Upper lobe of left lung (tissue), 6 donors: ENCODE measurements at regions not wholly inside any gene's neighbourhood (a gene's known extent, or its start where the extent isn't known, plus 50 kb on each side); places are given as distances from the start of the nearest gene placed in this dataset.
"Not testable (repeated sequence)": the region's sequence is repeated elsewhere in the genome, so short reads cannot be mapped to it uniquely, and the experiment has no call there.

ENCODE experiments used
- ATAC-seq, 2 donors: fragments of 200-7000 bp; cut with Tn5 transposase; one replicate each; pipeline ENCODE4 v1.9.1; 2022; ENCODE audit warnings: mild to moderate bottlenecking in 2 of 2, moderate library complexity in 2 of 2; ENCODE audit not compliant: low FRiP score in 2 of 2
- DNase-seq, 2 donors: peaks; one replicate each; pipeline ENCODE4 v3.0.0-alpha.2; 2019 to 2020
- H3K27ac ChIP-seq, 4 donors: fragments of 200-600 bp; sonication (generic); one replicate each; pipeline ENCODE4 v1.5.1; 2016 to 2019
- H3K27me3 ChIP-seq, 4 donors: fragments of 200-600 bp; sonication (generic); one replicate each; pipeline ENCODE4 v1.5.1; 2017 to 2019
- H3K36me3 ChIP-seq, 4 donors: fragments of 200-600 bp; sonication (generic); one replicate each; pipeline ENCODE4 v1.5.1; 2016 to 2019
- H3K4me1 ChIP-seq, 4 donors: fragments of 200-600 bp; sonication (generic); one replicate each; pipeline ENCODE4 v1.5.1; 2018 to 2019
- H3K4me3 ChIP-seq, 4 donors: fragments of 200-600 bp; sonication (generic); one replicate each; pipeline ENCODE4 v1.5.1; 2017 to 2019; ENCODE audit warnings: mild to moderate bottlenecking in 2 of 4, moderate library complexity in 1 of 4
- H3K9me3 ChIP-seq, 4 donors: fragments of 200-600 bp; sonication (generic); one replicate each; pipeline ENCODE4 v1.5.1; 2018 to 2019
- WGBS, 2 donors: methylation state at CpG; one replicate each; pipeline ENCODE4 v1.1.5; 2017 to 2018; 5-methylcytosine and 5-hydroxymethylcytosine counted together
- donor health status: DM: no; HTN: no; CAD: no; lungs with moderate emphysema.
- donor health status: DM: no; HTN: yes; CAD: no; lungs with severe emphysema.

DNA sequence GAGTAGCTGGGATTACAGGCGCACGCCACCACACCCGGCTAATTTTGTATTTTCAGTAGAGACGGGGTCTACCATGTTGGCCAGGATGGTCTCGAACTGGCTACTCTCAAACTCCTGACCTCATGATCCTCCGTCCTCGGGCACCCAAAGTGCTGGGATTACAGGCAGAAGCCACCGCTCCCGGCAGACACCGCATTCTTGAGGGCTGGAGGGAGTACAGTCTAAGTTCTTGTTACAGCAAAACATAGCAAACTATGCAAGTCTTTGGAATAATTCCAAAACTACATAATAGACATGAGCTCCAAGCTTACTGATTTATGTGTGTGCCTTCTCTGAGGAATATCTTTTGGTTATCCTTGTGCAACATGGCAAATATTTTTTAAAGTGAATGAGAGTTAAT is 299.1 kb upstream of the ZNF658 start:
- H3K27ac ChIP-seq, H3K9me3 ChIP-seq, H3K27me3 ChIP-seq, ATAC-seq, H3K4me1 ChIP-seq, H3K4me3 ChIP-seq, H3K36me3 ChIP-seq: not testable (repeated sequence)
- DNase-seq = peak in 1 of 2 donors; percentile 5
- WGBS, 2 donors = 79 to 89% methylated on average over 10 of the region's 10 CpGs

DNA sequence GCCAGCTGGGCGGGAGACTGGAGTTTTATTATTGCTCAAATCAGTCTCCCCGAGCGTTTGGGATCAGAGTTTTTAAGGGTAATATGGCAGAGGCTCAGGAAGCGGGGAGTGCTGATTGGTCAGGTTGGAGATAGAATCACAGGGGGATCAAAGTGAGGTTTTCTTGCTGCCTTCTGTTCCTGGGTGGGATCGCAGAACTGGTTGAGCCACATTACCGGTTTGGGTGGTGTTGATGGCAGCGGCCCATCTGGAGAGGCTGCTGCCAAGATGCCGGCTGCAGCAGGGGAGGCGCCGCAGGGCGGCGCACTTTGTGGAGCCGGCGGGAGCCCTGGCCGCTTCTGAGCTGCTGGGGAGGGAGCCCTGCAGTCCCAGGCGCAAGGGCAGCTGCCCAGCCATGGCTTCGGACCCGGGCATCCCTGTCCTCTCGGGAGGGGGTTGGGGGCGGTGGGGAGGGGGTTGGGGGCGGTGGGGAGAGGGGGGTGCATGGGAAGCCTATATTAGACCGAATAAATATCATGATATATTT is 268.9 kb upstream of the ZNF658 start:
- H3K27ac ChIP-seq, ATAC-seq, H3K4me1 ChIP-seq, H3K4me3 ChIP-seq, H3K9me3 ChIP-seq, DNase-seq, H3K36me3 ChIP-seq, H3K27me3 ChIP-seq: not testable (repeated sequence)
- no CpG with 5 or more reads among the region's 22 CpGs for WGBS, 2 donors

- not testable (repeated sequence) for H3K27ac ChIP-seq, H3K27me3 ChIP-seq, H3K9me3 ChIP-seq, H3K4me3 ChIP-seq, ATAC-seq, H3K36me3 ChIP-seq, DNase-seq, H3K4me1 ChIP-seq
- no CpG with 5 or more reads among the region's 2 CpGs for WGBS, 2 donors
Measured at GRCh38 chr9:66647675-66648074, 252.8 kb upstream of the ZNF658 start.

DNA sequence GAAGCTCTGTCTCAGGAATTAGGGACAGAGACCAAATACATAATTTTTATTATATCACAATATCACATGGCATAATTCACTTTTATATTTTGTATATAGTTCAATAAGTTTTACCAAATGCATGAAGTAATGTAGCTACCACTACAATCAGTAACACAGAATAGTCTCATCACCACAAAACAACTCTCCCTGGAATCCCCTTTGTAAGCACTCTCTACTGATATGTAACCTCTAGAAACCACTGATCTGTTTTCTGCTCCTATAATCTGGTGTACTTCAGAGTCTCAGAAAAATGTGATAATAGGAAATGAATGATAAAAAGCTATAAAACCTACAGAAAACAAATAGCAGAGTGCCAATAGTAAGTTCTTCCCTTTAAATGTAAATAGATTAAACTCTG is 210.3 kb upstream of the ZNF658 start:
- H3K9me3 ChIP-seq, H3K27ac ChIP-seq, ATAC-seq, DNase-seq, H3K27me3 ChIP-seq, H3K4me3 ChIP-seq, H3K4me1 ChIP-seq, H3K36me3 ChIP-seq: not testable (repeated sequence)

DNA sequence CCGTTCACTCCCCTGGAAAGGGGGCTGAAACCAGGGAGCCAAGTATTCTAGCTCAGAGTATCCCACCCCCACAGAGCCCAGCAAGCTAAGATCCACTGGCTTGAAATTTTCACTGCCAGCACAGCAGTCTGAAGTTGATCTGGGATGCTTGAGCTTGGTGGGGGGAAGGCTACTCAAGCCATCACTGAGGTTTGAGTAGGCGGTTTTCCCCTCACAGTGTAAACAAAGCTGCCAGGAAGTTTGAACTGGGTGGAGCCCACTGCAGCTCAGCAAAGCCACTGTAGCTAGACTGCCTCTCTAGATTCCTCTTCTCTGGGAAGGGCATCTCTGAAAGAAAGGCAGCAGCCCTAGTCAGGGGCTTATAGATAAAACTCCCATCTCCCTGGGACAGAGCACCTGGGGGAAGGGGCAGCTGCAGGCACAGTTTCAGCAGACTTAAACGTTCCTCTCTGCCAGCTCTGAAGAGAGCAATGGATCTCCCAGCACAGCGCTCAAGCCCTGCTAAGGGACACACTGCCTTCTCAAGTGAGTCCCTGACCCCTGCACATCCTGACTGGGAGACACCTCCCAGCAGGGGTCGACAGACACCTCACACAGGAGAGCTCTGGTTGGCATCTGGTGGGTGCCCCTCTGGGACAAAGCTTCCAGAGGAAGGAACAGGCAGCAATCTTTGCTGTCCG is 204.8 kb upstream of the ZNF658 start:
- 50% methylated on average over 2 of the region's 6 CpGs; no CpG with 5 or more reads in 1 of the 2 donors for WGBS, 2 donors
- ATAC-seq, H3K4me1 ChIP-seq, H3K27ac ChIP-seq, H3K36me3 ChIP-seq, H3K9me3 ChIP-seq, H3K27me3 ChIP-seq, H3K4me3 ChIP-seq, DNase-seq: not testable (repeated sequence)

GRCh38 chr9:66697343-66698065 is 203.0 kb upstream of the ZNF658 start:
- H3K27ac ChIP-seq, DNase-seq, H3K9me3 ChIP-seq, H3K4me3 ChIP-seq, H3K36me3 ChIP-seq, H3K4me1 ChIP-seq, H3K27me3 ChIP-seq: not testable (repeated sequence)
- no CpG with 5 or more reads among the region's 9 CpGs for WGBS, 2 donors
- ATAC-seq = peak; percentile 19 to 66

DNA sequence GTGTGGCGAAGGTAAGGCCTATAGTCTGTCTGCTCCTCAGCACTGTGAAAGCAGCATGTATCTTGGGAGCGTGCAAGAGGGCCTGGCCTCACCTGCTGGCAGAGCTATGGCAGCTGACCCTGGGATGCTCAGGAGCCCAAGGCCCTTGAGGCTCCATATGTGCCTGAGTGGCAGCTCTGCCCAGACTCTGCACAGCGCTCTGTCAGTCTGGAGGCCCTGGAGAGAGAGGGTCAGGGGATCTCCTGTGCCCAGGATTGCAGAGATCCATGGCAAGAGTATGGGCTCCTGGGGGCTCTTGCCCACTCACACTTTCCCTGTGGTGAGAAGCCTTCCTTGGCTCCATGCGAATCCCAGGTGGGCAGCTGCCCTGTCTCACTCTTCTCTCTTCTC is 202.5 kb upstream of the ZNF658 start:
- H3K27me3 ChIP-seq, H3K4me1 ChIP-seq, DNase-seq, H3K9me3 ChIP-seq, H3K4me3 ChIP-seq, H3K36me3 ChIP-seq, H3K27ac ChIP-seq: not testable (repeated sequence)
- 88 to 100% methylated on average over 1 of the region's 4 CpGs for WGBS, 2 donors
- peak; percentile 31 to 69 for ATAC-seq

DNA sequence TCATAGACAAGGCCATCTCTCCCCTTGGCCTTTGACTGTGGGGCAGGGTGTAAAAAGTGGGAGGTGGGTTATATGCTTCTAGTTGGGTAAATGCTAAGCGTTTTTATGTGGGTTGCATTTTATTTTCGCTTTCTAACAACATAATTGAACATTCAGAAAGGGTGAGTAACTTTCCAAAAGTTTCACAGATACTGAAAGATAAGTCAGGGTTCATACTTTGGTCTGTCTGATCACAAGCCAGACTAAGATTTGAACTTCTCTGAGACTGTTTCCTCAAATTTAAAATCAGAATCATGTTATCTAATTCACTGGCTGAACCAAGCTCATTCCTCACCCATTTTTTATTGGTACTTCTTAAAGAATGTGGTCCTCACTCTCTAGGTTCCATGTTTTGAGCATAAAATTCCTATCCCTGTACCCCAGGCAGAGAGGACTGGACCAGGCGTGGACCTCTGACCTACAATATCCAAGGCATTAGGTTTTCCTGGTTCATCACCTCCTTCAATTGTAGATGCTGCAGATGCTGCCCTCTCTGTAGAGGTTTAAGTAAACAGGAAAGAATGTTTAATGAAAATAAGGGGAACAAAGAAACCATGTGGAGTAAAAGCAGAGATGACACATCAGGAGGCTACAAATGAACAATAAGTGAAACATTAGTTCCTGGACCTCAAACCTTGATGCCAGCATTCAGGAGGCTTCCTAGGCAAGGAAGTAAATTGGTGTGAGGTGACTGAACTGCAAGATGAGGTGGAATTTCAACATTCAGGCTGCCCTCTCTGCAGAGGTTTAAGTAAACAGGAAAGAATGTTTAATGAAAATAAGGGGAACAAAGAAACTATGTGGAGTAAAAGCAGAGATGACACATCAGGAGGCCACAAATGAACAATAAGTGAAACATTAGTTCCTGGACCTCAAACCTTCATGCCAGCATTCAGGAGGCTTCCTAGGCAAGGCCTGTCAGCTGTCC is 198.8 kb upstream of the ZNF658 start:
- DNase-seq, ATAC-seq: not testable (repeated sequence)
- 63 to 71% methylated on average over 1 of the region's 3 CpGs for WGBS, 2 donors

GRCh38 chr9:66711553-66711952 is 189.0 kb upstream of the ZNF658 start:
- H3K4me3 ChIP-seq, H3K27me3 ChIP-seq, H3K36me3 ChIP-seq, DNase-seq, H3K4me1 ChIP-seq, H3K9me3 ChIP-seq, ATAC-seq, H3K27ac ChIP-seq: not testable (repeated sequence)
- no CpG with 5 or more reads among the region's 6 CpGs for WGBS, 2 donors

More for the DNA sequence above, 198.8 kb upstream of the ZNF658 start:
- not testable (repeated sequence) for H3K4me3 ChIP-seq, H3K9me3 ChIP-seq, H3K36me3 ChIP-seq, H3K27ac ChIP-seq, H3K4me1 ChIP-seq, H3K27me3 ChIP-seq

DNA sequence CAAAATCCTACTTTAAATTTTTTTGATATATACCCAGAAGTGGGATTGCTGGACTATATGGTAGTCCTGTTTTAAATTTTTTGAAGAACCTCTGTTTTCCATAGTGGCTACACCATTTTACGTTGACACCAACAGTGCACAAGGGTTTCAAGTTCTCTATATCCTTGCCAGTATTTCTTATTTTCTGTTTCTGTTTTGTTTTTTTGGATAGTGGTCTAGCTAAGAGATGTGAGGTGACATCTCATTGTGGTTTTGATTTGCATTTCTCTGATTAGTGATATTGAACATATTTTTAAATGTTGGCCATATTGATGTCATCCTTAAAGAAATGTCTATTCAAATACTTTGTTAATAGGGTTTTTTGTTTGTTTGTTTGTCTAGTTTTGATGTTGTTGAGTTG is 187.7 kb upstream of the ZNF658 start:
- H3K27ac ChIP-seq, H3K36me3 ChIP-seq, H3K27me3 ChIP-seq, H3K9me3 ChIP-seq, ATAC-seq, H3K4me1 ChIP-seq, DNase-seq, H3K4me3 ChIP-seq: not testable (repeated sequence)
- no CpG with 5 or more reads among the region's 1 CpG for WGBS, 2 donors

DNA sequence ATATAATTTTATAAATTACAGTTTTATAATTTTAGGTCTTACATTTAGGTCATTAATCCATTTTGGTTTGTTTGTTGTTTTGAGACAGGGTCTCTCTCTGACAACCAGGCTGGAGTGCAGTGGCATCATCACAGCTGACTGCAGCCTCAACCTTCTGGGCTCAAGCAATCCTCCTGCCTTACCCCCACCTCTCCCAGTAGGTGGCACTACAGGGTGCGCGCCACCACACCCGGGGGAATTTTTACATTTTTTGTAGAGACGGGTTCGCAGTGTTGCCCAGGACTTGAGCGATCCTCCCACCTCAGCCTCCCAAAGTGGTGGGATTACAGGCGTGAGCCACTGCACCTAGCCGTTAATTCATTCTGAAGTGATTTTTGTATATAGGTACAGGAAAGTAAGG is 187.0 kb upstream of the ZNF658 start:
- H3K36me3 ChIP-seq, H3K27me3 ChIP-seq, H3K27ac ChIP-seq, H3K4me3 ChIP-seq, H3K4me1 ChIP-seq, H3K9me3 ChIP-seq, ATAC-seq, DNase-seq: not testable (repeated sequence)
- WGBS, 2 donors = no CpG with 5 or more reads among the region's 8 CpGs

- H3K27me3 ChIP-seq, H3K27ac ChIP-seq, H3K4me1 ChIP-seq, H3K36me3 ChIP-seq, DNase-seq, ATAC-seq, H3K9me3 ChIP-seq, H3K4me3 ChIP-seq: not testable (repeated sequence)
- no CpG with 5 or more reads among the region's 4 CpGs for WGBS, 2 donors
Measured at GRCh38 chr9:66720845-66721244, 179.7 kb upstream of the ZNF658 start.

DNA sequence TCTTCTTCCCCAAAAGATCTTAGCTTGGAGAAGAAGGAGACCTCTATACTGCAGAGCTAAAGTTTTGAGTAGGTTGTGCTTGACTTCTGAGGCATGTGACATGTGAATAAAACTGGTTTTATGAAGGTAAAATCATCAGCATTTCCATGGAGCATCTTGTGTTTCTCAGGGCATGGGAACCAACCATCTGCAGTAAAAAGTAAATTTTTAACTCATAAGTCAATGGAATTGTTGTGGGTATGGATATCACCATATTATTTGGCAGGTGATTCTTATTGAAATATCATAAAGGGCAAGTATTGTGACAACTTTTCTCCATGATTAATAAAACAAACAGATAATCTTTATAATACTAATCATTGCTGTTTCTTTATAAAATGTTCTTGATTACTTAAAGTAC is 173.0 kb upstream of the ZNF658 start:
- H3K27me3 ChIP-seq, H3K9me3 ChIP-seq, H3K4me3 ChIP-seq, ATAC-seq, H3K36me3 ChIP-seq, DNase-seq, H3K4me1 ChIP-seq, H3K27ac ChIP-seq: not testable (repeated sequence)
